Neuronal stem cell (in vitro differentiated cells): ENCODE measurements at regions not wholly inside any gene's neighbourhood (a gene's known extent, or its start where the extent isn't known, plus 50 kb on each side); places are given as distances from the start of the nearest gene placed in this dataset.

Experiments
- DNase-seq: peaks from one replicate; pipeline ENCODE4 v3.0.0-alpha.2; 2013; ENCODE audit warnings: low spot score
- H2AFZ ChIP-seq: one replicate; pipeline ENCODE4 v1.6.1; 2013; ENCODE audit warnings: mild to moderate bottlenecking, low read length, inconsistent platforms
- H2AK5ac ChIP-seq: 2 replicates; pipeline ENCODE4 v1.6.1; 2013; ENCODE audit warnings: low read depth, mild to moderate bottlenecking, inconsistent platforms, low read length, moderate library complexity, mixed read lengths
- H2BK120ac ChIP-seq: 2 replicates; pipeline ENCODE4 v1.6.1; 2013; ENCODE audit warnings: low read depth, mild to moderate bottlenecking, inconsistent platforms, low read length, moderate library complexity, mixed read lengths
- H2BK12ac ChIP-seq: one replicate; pipeline ENCODE4 v1.6.1; 2013; ENCODE audit warnings: low read length, inconsistent platforms
- H2BK15ac ChIP-seq: 2 replicates; pipeline ENCODE4 v1.6.1; 2013; ENCODE audit warnings: mild to moderate bottlenecking, low read length, inconsistent platforms, mixed read lengths
- H2BK5ac ChIP-seq: one replicate; pipeline ENCODE4 v1.6.1; 2013; ENCODE audit warnings: inconsistent platforms, mild to moderate bottlenecking, low read length, moderate library complexity
- H3K14ac ChIP-seq: one replicate; pipeline ENCODE4 v1.6.1; 2013; ENCODE audit warnings: low read length, inconsistent platforms
- H3K18ac ChIP-seq: 2 replicates; pipeline ENCODE4 v1.6.1; 2013; ENCODE audit warnings: low read length, inconsistent platforms
- H3K23ac ChIP-seq: 2 replicates; pipeline ENCODE4 v1.6.1; 2013; ENCODE audit warnings: low read depth, mild to moderate bottlenecking, mixed read lengths, low read length, inconsistent platforms; ENCODE audit not compliant: poor library complexity
- H3K27ac ChIP-seq: replicated peaks from 3 replicates; pipeline ENCODE4 v1.5.1; 2013; ENCODE audit warnings: low read length, inconsistent platforms
- H3K27me3 ChIP-seq, 3 experiments: 2 replicates each; pipeline ENCODE4 v1.6.1; 2013; ENCODE audit warnings: low read length in 3 of 3, mild to moderate bottlenecking in 2 of 3, inconsistent platforms in 1 of 3, low read depth in 1 of 3, mixed read lengths in 1 of 3, moderate library complexity in 1 of 3; ENCODE audit not compliant: control insufficient read depth in 3 of 3, insufficient read depth in 3 of 3
- H3K36me3 ChIP-seq, 2 donors: replicated peaks in 1 of 2; 2 replicates each; pipeline ENCODE4 v1.6.1; 2013; ENCODE audit warnings: low read length in 2 of 2; ENCODE audit not compliant: control insufficient read depth in 2 of 2, insufficient read depth in 2 of 2
- H3K4ac ChIP-seq: 2 replicates; pipeline ENCODE4 v1.6.1; 2013; ENCODE audit warnings: inconsistent platforms, mild to moderate bottlenecking, low read length, moderate library complexity
- H3K4me1 ChIP-seq, 2 donors: 1 replicate in 1 of 2; 2 replicates in 1 of 2; pipeline ENCODE4 v1.6.1; 2013; ENCODE audit warnings: low read length in 2 of 2, low read depth in 1 of 2; ENCODE audit not compliant: control insufficient read depth in 2 of 2, insufficient read depth in 1 of 2
- H3K4me2 ChIP-seq: one replicate; pipeline ENCODE4 v1.6.1; 2013; ENCODE audit warnings: mild to moderate bottlenecking, low read length, inconsistent platforms; ENCODE audit not compliant: insufficient read depth, poor library complexity, severe bottlenecking
- H3K4me3 ChIP-seq, 2 donors: 2 replicates each; pipeline ENCODE4 v1.5.1; 2013; ENCODE audit warnings: low read length in 2 of 2, mild to moderate bottlenecking in 2 of 2, inconsistent platforms in 1 of 2, moderate library complexity in 1 of 2
- H3K79me1 ChIP-seq: one replicate; pipeline ENCODE4 v1.6.1; 2013; ENCODE audit warnings: low read depth, mild to moderate bottlenecking, inconsistent platforms, low read length, moderate library complexity
- H3K9ac ChIP-seq: one replicate; pipeline ENCODE4 v1.6.1; 2013; ENCODE audit warnings: mild to moderate bottlenecking, low read depth, low read length, inconsistent platforms; ENCODE audit not compliant: poor library complexity
- H3K9me3 ChIP-seq, 2 donors: replicated peaks in 1 of 2; 2 replicates each; pipeline versions ENCODE3 to v1.6.1; 2013; ENCODE audit warnings: low read length in 2 of 2, mild to moderate bottlenecking in 2 of 2, inconsistent platforms in 1 of 2, low read depth in 1 of 2, mixed read lengths in 1 of 2, moderate library complexity in 1 of 2; ENCODE audit not compliant: control insufficient read depth in 2 of 2, insufficient read depth in 1 of 2
- H4K8ac ChIP-seq: one replicate; pipeline ENCODE4 v1.6.1; 2013; ENCODE audit warnings: low read depth, mild to moderate bottlenecking, inconsistent platforms, low read length, moderate library complexity
- H4K91ac ChIP-seq: one replicate; pipeline ENCODE4 v1.6.1; 2013; ENCODE audit warnings: low read length, low read depth, mild to moderate bottlenecking, inconsistent platforms; ENCODE audit not compliant: poor library complexity
- WGBS, 2 donors: extraction: QIAGEN DNeasy Blood & Tissue Kit; methylation state at CpG; one replicate each; pipeline ENCODE4 v1.1.7; 2013; ENCODE audit warnings: missing lambda C conversion rate in 2 of 2, mixed read lengths in 1 of 2; ENCODE audit not compliant: insufficient read length in 2 of 2, insufficient replicate concordance in 1 of 2; ENCODE audit errors: extremely low coverage in 2 of 2; 5-methylcytosine and 5-hydroxymethylcytosine counted together

DNA sequence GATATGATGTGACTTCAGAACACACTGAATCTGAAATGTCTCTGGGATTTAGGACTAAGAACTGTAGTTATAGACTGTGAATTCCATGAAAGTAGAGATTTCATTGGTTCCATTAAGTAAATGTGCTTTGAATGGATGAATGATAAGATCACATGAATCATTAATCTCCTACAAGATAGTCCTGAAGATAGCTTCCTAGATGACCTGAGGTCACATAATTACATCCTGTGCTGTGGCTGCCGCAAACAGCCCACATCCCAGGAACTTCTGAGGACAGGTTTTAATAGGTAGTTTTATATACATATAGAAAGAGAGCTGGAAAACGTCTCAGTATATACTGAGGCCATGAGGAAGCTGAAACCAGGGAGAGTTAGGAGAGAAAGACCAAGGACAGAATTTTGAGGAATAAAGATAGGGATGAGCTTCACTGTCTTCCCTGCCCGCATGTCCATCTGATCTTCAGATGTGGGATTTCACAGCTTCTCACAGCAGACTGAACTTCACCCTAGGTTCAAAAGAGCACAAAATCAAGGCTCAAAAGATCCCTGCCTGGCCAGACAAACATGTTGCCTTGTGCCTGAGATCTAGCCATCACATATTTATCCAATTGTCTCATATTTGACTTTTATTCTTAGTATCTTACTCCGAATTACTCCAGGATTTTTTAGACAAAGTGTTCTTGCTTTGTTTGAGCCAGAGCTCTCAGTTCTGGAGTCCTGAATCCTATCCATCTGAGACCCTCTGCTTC is 188.2 kb downstream of the IRS1 start:
- Histone ChIP-seq H3K9me3 (no peaks in the 10 kb centered on the region), H3K23ac (no peak overlapping the region), H2AFZ (no peak overlapping the region), H2BK15ac (no peak overlapping the region), H3K79me1 (no peaks in the 10 kb centered on the region), H2AK5ac (no peak overlapping the region), H2BK120ac (no peak overlapping the region), H2BK5ac (no peak overlapping the region), H3K4ac (no peak overlapping the region), H3K36me3 (no peaks in the 10 kb centered on the region), H4K8ac (no peak overlapping the region), H3K9ac (no peak overlapping the region), H3K14ac (no peak overlapping the region), H3K4me2 (no peak overlapping the region), H3K18ac (no peak overlapping the region), H4K91ac (no peak overlapping the region), H3K27me3 (no peaks in the 10 kb centered on the region), H3K4me3 (no peak overlapping the region), H3K27ac (no peak overlapping the region), H3K4me1 (no peaks in the 10 kb centered on the region), H2BK12ac (no peak overlapping the region)
- DNase-seq, result no peak
- no CpG with 5 or more reads among the region's 4 CpGs for WGBS, 2 donors

DNA sequence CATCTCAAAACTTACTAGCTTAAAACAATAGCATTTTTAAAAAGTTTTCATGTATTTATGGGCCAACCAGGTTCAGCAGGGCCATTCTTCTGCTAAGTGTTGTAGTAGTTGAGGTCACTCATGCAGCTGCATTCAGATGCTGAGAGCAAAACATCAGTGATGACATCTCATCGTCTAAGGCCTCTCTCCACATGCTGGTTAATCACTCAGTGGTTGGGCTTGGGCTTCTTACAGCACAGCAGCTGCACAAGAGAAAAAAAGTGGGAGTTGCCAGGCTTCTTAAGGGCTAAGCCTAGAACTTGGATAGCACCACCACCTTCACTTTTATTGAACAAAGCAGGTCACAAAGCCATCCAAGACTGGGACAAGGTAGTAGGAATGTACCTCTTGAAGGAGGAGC is 190.3 kb downstream of the IRS1 start:
- H3K27me3 ChIP-seq, result no peaks in the 10 kb centered on the region
- no peak overlapping the region for H3K27ac ChIP-seq
- no peaks in the 10 kb centered on the region for H3K9me3 ChIP-seq
- H2BK15ac ChIP-seq, result no peak overlapping the region
- no peak overlapping the region for H3K9ac ChIP-seq
- no peaks in the 10 kb centered on the region for H3K79me1 ChIP-seq
- no peaks in the 10 kb centered on the region for H3K36me3 ChIP-seq
- no peak overlapping the region for H3K23ac ChIP-seq
- no peak overlapping the region for H2BK12ac ChIP-seq
- H2BK5ac ChIP-seq, result no peak overlapping the region
- H4K8ac ChIP-seq, result no peak overlapping the region
- H2AFZ ChIP-seq, result no peak overlapping the region
- H3K4me2 ChIP-seq, result no peak overlapping the region
- WGBS, 2 donors, result no CpG with 5 or more reads among the region's 1 CpG
- no peak for DNase-seq
- no peak overlapping the region for H3K18ac ChIP-seq
- no peak overlapping the region for H4K91ac ChIP-seq
- no peak overlapping the region for H3K14ac ChIP-seq
- no peak overlapping the region for H3K4ac ChIP-seq
- no peaks in the 10 kb centered on the region for H3K4me1 ChIP-seq
- H2AK5ac ChIP-seq, result no peak overlapping the region
- H3K4me3 ChIP-seq, result no peak overlapping the region
- no peak overlapping the region for H2BK120ac ChIP-seq

DNA sequence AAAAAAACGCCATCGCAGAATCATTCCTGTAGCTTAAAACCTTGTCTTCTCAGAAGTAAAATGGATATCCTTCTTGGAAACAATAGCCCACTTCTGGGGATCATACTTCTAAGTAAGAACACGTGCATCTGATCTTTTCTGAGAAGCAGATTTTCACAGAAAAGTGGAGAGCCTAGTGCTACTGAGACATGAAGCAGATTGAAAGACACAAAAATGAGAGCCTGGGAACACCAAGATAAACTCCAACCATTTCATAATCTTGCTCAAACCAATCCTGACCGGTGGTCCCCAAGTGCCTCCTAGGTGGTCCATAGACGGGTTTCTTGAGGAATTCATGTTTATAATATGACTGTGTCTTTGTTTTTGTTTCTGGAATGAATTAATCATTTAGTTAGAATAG is 191.2 kb downstream of the IRS1 start:
- no peak for DNase-seq
- Histone ChIP-seq H2BK15ac (no peak overlapping the region), H3K79me1 (no peaks in the 10 kb centered on the region), H3K27ac (no peak overlapping the region), H3K36me3 (no peaks in the 10 kb centered on the region), H3K4me2 (no peak overlapping the region), H2BK12ac (no peak overlapping the region), H2AK5ac (no peak overlapping the region), H4K91ac (no peak overlapping the region), H3K4ac (no peak overlapping the region), H2AFZ (no peak overlapping the region), H3K9ac (no peak overlapping the region), H3K9me3 (no peaks in the 10 kb centered on the region), H3K27me3 (no peaks in the 10 kb centered on the region), H4K8ac (no peak overlapping the region), H3K4me1 (no peaks in the 10 kb centered on the region), H2BK120ac (no peak overlapping the region), H3K14ac (no peak overlapping the region), H2BK5ac (no peak overlapping the region), H3K23ac (no peak overlapping the region), H3K4me3 (no peak overlapping the region), H3K18ac (no peak overlapping the region)
- no CpG with 5 or more reads among the region's 5 CpGs for WGBS, 2 donors

DNA sequence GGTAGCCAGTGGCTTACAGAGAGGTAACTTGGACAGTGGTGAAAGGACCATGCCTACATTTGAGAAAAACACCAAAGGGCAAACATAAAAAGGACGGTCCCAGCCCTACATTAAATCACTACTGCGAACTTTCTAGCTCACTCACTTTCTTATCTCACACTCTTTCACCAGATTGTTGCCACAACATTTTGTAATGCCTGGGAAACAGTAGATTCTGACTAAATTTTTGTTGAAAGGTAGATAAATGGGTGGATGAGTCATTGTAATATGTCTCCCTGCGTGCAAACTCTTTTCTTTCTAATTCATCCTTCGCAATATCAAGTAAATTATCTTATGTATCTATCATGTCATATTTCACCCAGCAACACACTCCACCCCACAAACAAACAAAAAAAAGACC is 192.2 kb downstream of the IRS1 start:
- no peak overlapping the region for H2AFZ ChIP-seq
- H3K27me3 ChIP-seq, result no peaks in the 10 kb centered on the region
- H3K9ac ChIP-seq, result no peak overlapping the region
- H4K91ac ChIP-seq, result no peak overlapping the region
- no CpG with 5 or more reads among the region's 4 CpGs for WGBS, 2 donors
- no peaks in the 10 kb centered on the region for H3K36me3 ChIP-seq
- H3K4ac ChIP-seq, result no peak overlapping the region
- no peak overlapping the region for H4K8ac ChIP-seq
- H2BK15ac ChIP-seq, result no peak overlapping the region
- H3K23ac ChIP-seq, result no peak overlapping the region
- DNase-seq, result no peak
- H3K4me3 ChIP-seq, result no peak overlapping the region
- H2BK120ac ChIP-seq, result no peak overlapping the region
- no peak overlapping the region for H2BK5ac ChIP-seq
- H3K18ac ChIP-seq, result no peak overlapping the region
- no peak overlapping the region for H3K14ac ChIP-seq
- H3K9me3 ChIP-seq, result no peaks in the 10 kb centered on the region
- H2BK12ac ChIP-seq, result no peak overlapping the region
- no peak overlapping the region for H3K27ac ChIP-seq
- no peaks in the 10 kb centered on the region for H3K79me1 ChIP-seq
- H3K4me1 ChIP-seq, result no peaks in the 10 kb centered on the region
- no peak overlapping the region for H2AK5ac ChIP-seq
- no peak overlapping the region for H3K4me2 ChIP-seq
